ENCODE measurements at regions not wholly inside any gene's neighbourhood (a gene's known extent, or its start where the extent isn't known, plus 50 kb on each side); places are given as distances from the start of the nearest gene placed in this dataset.

DNA sequence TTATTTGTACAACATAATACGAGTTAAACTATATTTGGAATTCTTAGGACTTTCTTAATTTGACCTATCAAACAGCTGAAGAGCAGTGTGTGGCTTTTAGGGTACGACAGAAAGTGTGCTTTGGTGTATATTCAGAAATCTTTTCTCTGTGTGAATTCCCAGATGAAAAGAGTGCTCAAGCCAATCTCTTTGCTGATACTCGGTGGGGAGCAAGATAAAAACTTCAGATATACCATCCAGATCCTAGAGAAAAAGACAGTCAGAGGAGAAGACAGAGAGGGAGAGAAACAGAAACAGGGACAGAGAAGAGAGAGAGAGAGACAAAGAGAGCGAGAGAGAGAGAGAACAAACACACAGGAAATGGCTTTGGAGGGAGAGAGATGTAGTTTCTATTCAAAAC, 658.3 kb upstream of the CPEB2 start:
- Histone ChIP-seq H2BK5ac (ENCODE audit: low read depth, low read length) (no peak overlapping the region), H3K14ac (ENCODE audit: insufficient read length) (no peak overlapping the region), H3K4ac (replicated peaks; ENCODE audit: insufficient read length, low read depth, low read length) (no peak overlapping the region), H3K27me3 (replicated peaks in 1 of 4; ENCODE audit: control insufficient read depth in 3 of 4, extremely low read depth in 1 of 4, insufficient read depth in 3 of 4, low read length in 3 of 4) (no peaks in the 10 kb centered on the region; a peak in 1 of 7 replicates), H3K27ac (ENCODE audit: low read depth, low read length) (no peak overlapping the region), H4K5ac (ENCODE audit: insufficient read length, low read depth, low read length) (no peak overlapping the region), H3K79me2 (ENCODE audit: control insufficient read depth in 1 of 2, insufficient read depth in 2 of 2, low read length in 2 of 2) (no peaks in the 10 kb centered on the region), H3K23me2 (ENCODE audit: low read depth, low read length) (no peaks in the 10 kb centered on the region), H3K4me3 (ENCODE audit: extremely low read depth in 1 of 4, insufficient read depth in 2 of 4, low read depth in 3 of 4, low read length in 4 of 4) (no peak overlapping the region), H3K9ac (replicated peaks in 1 of 4; ENCODE audit: extremely low read depth in 1 of 4, low read depth in 3 of 4, low read length in 3 of 4) (no peak overlapping the region), H4K20me1 (replicated peaks in 1 of 2; ENCODE audit: control insufficient read depth in 1 of 2, insufficient read depth in 2 of 2, low read length in 2 of 2) (no peaks in the 10 kb centered on the region), H3K36me3 (ENCODE audit: control insufficient read depth in 2 of 4, insufficient read depth in 4 of 4, low read length in 3 of 4) (no peaks in the 10 kb centered on the region), H2BK20ac (ENCODE audit: low read length) (no peak overlapping the region), H2AK5ac (ENCODE audit: low read depth, low read length) (no peak overlapping the region), H3K56ac (replicated peaks; ENCODE audit: insufficient read length, low read depth, low read length) (no peak overlapping the region), H3K4me2 (ENCODE audit: insufficient read depth in 1 of 2, low read depth in 2 of 2, low read length in 2 of 2) (no peak overlapping the region), H2AFZ (ENCODE audit: low read length) (no peak overlapping the region), H3K9me3 (ENCODE audit: insufficient read depth in 2 of 2, low read depth in 1 of 2, low read length in 1 of 2) (no peaks in the 10 kb centered on the region), H3K4me1 (replicated peaks in 1 of 4; ENCODE audit: control insufficient read depth in 3 of 4, insufficient read depth in 4 of 4, low read length in 3 of 4) (peaks cover 0 to 4% (median 1%) of the 10 kb centered on the region in 4 experiments; a peak in 4 of 7 replicates), H3K79me1 (ENCODE audit: low read depth, low read length) (no peaks in the 10 kb centered on the region), H4K91ac (replicated peaks; ENCODE audit: insufficient read length, low read length) (no peak overlapping the region), H3K18ac (ENCODE audit: extremely low read depth, low read length) (no peak overlapping the region), H2BK15ac (ENCODE audit: low read length) (no peak overlapping the region), H3K23ac (ENCODE audit: insufficient read length) (no peak overlapping the region), H2BK12ac (ENCODE audit: low read depth, low read length) (no peak overlapping the region), H2BK120ac (replicated peaks; ENCODE audit: low read depth, low read length) (no peak overlapping the region), H4K8ac (ENCODE audit: extremely low read depth, insufficient read depth, low read length) (no peak overlapping the region)
- ChIA-PET CTCF (ENCODE audit: partially characterized antibody) (no interaction called here), POLR2A (ENCODE audit: partially characterized antibody) (no interaction called here)
- TF ChIP-seq RFX5 (IDR thresholded peaks at IDR 0.05; ENCODE audit: borderline replicate concordance, low read depth, low read length), result no peak
- TF ChIP-seq JUN (IDR thresholded peaks at IDR 0.05; ENCODE audit: low read depth, low read length), result no peak
- TF ChIP-seq CBX5 (IDR thresholded peaks at IDR 0.05; ENCODE audit: low read depth, low read length), result no peak
- no peak for TF ChIP-seq TEAD4 (IDR thresholded peaks at IDR 0.05; ENCODE audit: low read depth, low read length)
- no peak for TF ChIP-seq CREB1 (IDR thresholded peaks at IDR 0.05)
- TF ChIP-seq, protein P1, sequence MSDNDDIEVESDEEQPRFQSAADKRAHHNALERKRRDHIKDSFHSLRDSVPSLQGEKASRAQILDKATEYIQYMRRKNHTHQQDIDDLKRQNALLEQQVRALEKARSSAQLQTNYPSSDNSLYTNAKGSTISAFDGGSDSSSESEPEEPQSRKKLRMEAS (IDR thresholded peaks at IDR 0.05), result no peak
- FAIRE-seq (no peak), DNase-seq (ENCODE audit: low read depth in 1 of 2, low spot score in 2 of 2) (no peak)
- WGBS, 2 experiments (ENCODE audit: extremely low coverage in 1 of 2, insufficient coverage in 1 of 2, insufficient read length in 1 of 2, insufficient replicate concordance in 2 of 2, low coverage in 1 of 2, low lambda C conversion rate in 2 of 2, missing lambda C conversion rate in 1 of 2), result 74% methylated on average over 4 of the region's 4 CpGs; no CpG with 5 or more reads in 1 of the 2 experiments

Data from H1 (cell line).